ENCODE measurements at regions not wholly inside any gene's neighbourhood (a gene's known extent, or its start where the extent isn't known, plus 50 kb on each side); places are given as distances from the start of the nearest gene placed in this dataset.

DNA sequence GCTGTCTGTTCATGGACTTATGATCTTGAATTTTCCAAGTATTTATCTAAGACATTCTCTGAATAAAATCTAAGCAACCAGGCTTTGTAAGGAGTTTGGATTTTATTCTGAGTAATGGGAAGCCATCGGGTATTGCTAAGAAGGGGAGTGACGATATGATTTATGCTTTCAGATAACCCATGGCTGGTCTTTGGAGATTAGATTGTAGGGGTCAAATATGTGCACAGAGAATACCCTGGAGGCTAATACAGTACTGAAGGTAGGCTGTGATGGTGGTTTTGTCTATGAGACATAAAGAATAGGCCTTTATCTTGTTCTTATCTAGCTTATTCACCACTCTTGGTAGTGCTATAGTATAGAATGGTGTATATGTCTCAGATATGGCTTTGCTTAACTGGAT is 60.0 kb upstream of the C5orf46 start:
- H3K27ac ChIP-seq, result no peak overlapping the region
- TF ChIP-seq ZFX (IDR thresholded peaks at IDR 0.05; ENCODE audit: borderline replicate concordance), result no peak
- TF ChIP-seq, protein P1, sequence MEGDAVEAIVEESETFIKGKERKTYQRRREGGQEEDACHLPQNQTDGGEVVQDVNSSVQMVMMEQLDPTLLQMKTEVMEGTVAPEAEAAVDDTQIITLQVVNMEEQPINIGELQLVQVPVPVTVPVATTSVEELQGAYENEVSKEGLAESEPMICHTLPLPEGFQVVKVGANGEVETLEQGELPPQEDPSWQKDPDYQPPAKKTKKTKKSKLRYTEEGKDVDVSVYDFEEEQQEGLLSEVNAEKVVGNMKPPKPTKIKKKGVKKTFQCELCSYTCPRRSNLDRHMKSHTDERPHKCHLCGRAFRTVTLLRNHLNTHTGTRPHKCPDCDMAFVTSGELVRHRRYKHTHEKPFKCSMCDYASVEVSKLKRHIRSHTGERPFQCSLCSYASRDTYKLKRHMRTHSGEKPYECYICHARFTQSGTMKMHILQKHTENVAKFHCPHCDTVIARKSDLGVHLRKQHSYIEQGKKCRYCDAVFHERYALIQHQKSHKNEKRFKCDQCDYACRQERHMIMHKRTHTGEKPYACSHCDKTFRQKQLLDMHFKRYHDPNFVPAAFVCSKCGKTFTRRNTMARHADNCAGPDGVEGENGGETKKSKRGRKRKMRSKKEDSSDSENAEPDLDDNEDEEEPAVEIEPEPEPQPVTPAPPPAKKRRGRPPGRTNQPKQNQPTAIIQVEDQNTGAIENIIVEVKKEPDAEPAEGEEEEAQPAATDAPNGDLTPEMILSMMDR (IDR thresholded peaks at IDR 0.05), result no peak

DNA sequence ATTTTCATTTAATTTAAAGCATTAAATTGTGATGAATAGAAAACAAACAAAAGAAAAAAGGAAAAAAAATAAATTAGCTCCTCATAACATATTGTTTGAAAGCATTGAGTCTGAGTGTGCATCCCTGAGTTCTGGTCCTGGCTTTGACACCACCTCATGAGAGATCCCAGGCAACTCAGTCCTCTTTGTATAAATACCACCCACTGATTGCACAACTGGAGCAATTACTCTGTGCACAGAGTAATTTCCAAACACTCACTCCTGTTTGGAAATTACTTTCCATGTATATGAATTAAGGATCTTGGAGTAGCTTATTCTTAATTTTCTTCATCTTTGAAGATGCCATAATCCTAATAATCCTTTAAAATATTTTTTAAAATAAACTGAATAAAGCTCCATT is 59.4 kb upstream of the C5orf46 start:
- H3K27ac ChIP-seq, result no peak overlapping the region
- no peak for TF ChIP-seq ZFX (IDR thresholded peaks at IDR 0.05; ENCODE audit: borderline replicate concordance)
- TF ChIP-seq, protein P1 (IDR thresholded peaks at IDR 0.05), result no peak

DNA sequence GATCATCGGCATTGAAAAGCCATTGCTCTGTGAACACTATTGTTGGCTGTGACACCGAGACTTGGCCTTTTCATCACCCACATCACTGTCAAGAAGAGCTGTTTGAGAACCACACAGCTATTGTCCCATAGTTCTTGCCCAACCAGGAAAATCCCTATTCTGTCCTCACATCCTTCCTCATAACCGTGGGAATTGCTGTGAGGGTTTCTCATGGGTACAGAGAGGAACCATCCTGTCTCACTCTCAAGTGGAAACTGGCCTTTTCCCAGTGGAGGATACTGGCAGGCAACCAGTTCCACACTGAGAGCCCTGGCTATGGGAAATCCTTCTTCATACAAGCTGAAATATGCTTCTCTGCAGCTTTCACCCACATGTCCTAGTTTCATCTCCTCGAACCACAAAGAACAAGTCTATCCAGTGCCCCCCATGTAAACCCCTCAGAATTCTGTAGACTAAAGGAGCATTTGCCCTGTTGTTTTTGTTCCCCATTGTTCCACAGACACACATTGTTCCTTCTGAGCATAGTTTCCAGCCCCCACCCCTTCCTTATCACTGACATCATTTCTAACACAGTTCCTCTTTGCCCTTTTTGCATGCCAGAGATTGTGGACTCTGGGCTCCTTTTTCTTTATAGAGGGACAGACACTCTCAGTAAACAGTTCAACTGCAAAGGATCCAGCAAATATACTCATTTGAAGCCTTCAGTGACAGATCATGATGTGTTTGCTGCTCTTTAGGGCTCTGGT is 57.8 kb upstream of the C5orf46 start:
- TF ChIP-seq ZFX (IDR thresholded peaks at IDR 0.05; ENCODE audit: borderline replicate concordance), result no peak
- TF ChIP-seq, protein P1 (IDR thresholded peaks at IDR 0.05), result no peak
- H3K27ac ChIP-seq, result no peak overlapping the region

DNA sequence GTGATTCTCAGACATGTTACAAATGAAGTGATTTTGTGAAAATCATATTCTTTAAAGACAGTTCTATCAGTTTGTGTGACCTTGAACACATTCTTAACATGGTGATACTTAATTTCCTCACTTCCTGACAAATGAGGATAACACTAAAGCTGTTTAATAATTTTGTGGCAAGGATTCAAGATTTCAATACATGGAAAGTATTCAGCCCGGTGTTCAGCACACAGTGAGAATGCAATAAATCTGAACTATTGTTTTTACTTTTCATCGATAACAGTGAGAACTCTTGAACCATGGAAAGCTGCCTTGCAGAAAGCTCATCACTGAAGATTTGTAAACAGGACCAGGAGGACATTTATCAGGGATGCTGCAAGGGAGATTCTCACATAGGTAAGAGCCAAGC is 57.1 kb upstream of the C5orf46 start:
- no peak overlapping the region for H3K27ac ChIP-seq
- no peak for TF ChIP-seq ZFX (IDR thresholded peaks at IDR 0.05; ENCODE audit: borderline replicate concordance)

DNA sequence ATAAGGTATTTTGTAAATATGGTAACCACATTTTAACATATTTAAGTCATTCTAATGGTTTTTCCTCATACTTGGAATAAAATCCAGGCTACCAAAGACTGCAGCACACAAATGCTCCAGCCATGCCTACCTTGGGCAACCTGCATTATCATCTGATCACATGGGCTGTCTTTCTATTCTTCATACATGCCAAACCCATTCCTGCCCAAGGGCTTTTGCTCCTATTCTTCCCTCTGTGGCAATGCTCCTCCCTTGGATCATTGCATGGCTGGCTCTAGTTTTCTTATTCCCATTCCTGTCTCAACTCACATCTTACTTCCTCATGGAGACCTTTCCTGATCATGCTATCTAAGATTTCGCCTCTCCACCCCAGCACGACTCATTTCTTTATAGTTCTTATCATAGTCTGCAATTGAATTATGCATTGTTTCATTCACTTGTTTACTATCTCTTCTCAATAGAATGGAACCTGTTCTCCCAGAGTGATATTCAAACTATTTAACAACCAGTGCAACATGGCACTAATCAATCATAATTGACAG is 54.9 kb upstream of the C5orf46 start:
- TF ChIP-seq ZFX (IDR thresholded peaks at IDR 0.05; ENCODE audit: borderline replicate concordance), result no peak
- TF ChIP-seq, protein P1 (IDR thresholded peaks at IDR 0.05), result no peak
- H3K27ac ChIP-seq, result no peak overlapping the region

DNA sequence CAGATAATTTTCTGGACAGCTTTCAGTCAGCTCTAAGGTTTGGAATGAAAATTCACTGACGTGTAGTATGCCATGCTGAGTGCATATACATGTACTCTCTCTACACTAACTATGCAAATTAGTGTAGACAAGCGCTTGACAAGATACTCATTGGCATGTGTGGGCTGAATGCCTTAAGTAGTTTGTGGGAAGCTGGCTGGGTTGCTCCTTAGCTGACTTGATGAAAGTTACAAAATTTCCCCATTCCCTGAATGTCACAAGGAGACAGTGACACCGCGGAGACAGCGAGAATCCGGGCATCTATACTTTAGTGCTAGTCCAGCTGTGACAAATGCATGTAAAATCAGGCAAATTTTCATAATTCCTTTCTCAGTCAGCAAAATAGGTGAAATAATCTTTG is 51.6 kb upstream of the C5orf46 start:
- H3K27ac ChIP-seq, result no peak overlapping the region
- TF ChIP-seq, protein P1 (IDR thresholded peaks at IDR 0.05), result no peak
- TF ChIP-seq ZFX (IDR thresholded peaks at IDR 0.05; ENCODE audit: borderline replicate concordance), result no peak

DNA sequence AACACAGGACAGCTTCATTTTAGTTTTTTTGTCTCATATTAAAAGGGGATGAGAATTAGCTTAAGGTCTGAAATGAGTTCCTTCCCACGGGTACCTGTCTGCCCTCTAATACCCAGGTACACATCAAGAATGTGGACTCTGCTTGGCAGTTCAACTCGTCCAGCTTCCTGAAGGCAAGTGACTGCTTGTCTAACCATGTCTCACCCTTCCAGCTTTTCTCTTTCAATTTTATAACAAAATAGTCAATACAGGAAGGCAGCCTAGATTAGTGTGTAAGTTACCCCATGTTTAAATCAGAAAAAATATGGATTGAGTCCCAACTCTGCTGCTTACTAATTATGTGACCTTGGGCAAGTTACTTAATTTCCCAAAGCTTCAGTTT is 50.5 kb upstream of the C5orf46 start:
- TF ChIP-seq ZFX (IDR thresholded peaks at IDR 0.05; ENCODE audit: borderline replicate concordance), result no peak
- TF ChIP-seq, protein P1 (IDR thresholded peaks at IDR 0.05), result no peak
- H3K27ac ChIP-seq, result no peak overlapping the region

All from 22Rv1 (cell line).